B cell (primary cell): ENCODE measurements at regions not wholly inside any gene's neighbourhood (a gene's known extent, or its start where the extent isn't known, plus 50 kb on each side); places are given as distances from the start of the nearest gene placed in this dataset.
A peak's percentile ranks its signal among the peaks of the same experiment; 100 is the strongest.

Experiments
- ATAC-seq: fragments of 200-7000 bp; cut with Tn5 transposase; one replicate; pipeline ENCODE4 v1.10.0; 2021; ENCODE audit warnings: low read depth, mild to moderate bottlenecking, moderate number of reproducible peaks, moderate library complexity
- CTCF ChIA-PET: fragments of 350-600 bp; sonication (Branson Sonifier 250); formaldehyde crosslinking; loops from one replicate; lab custom pipeline; 2021; ENCODE audit warnings: antibody characterized with exemption, inconsistent platforms; lab: Charles Lee
- POLR2A ChIA-PET: fragments of 350-600 bp; sonication (Branson Sonifier 250); formaldehyde crosslinking; loops from one replicate; lab custom pipeline; 2021; ENCODE audit warnings: antibody characterized with exemption; lab: Charles Lee
- DNase-seq: peaks from one replicate; pipeline ENCODE4 v3.0.0; 2013
- H2AFZ ChIP-seq: 2 replicates; pipeline ENCODE4 v1.6.1; 2012; ENCODE audit warnings: mild to moderate bottlenecking, low read depth, low read length; ENCODE audit not compliant: insufficient read depth, poor library complexity, severe bottlenecking
- H3K27ac ChIP-seq, 2 donors: 1 replicate in 1 of 2; 2 replicates in 1 of 2; pipeline ENCODE4 v1.5.1; 2012 to 2013; ENCODE audit warnings: low read length in 2 of 2, mild to moderate bottlenecking in 2 of 2, moderate library complexity in 1 of 2
- H3K27me3 ChIP-seq, 4 experiments: fragments of 200-600 bp in 1 of 4; sonication (generic) in 1 of 4; replicated peaks in 1 of 4; 1 replicate in 2 of 4; 2 replicates in 2 of 4; pipeline versions ENCODE4 v1.6.1 to v1.7.0; 2013 to 2016; ENCODE audit warnings: low read length in 3 of 4, mild to moderate bottlenecking in 2 of 4, mixed read lengths in 1 of 4, moderate library complexity in 1 of 4; ENCODE audit not compliant: insufficient read depth in 4 of 4, control insufficient read depth in 3 of 4; ENCODE audit errors: control extremely low read depth in 1 of 4
- H3K36me3 ChIP-seq, 2 experiments: replicated peaks in 1 of 2; 1 replicate in 1 of 2; 2 replicates in 1 of 2; pipeline versions ENCODE4 v1.6.1 to v1.7.1; 2013; ENCODE audit warnings: low read length in 1 of 2; ENCODE audit not compliant: insufficient read depth in 2 of 2, control insufficient read depth in 1 of 2; ENCODE audit errors: control extremely low read depth in 1 of 2, extremely low read depth in 1 of 2
- H3K4me1 ChIP-seq, 2 donors: fragments of 200-600 bp in 1 of 2; sonication (generic) in 1 of 2; 1 replicate in 1 of 2; 2 replicates in 1 of 2; pipeline versions ENCODE4 v1.5.1 to v1.6.1; 2013 to 2017; ENCODE audit warnings: low read length in 2 of 2; ENCODE audit not compliant: control insufficient read depth in 2 of 2, insufficient read depth in 2 of 2
- H3K4me2 ChIP-seq: replicated peaks from 2 replicates; pipeline ENCODE3; 2012; ENCODE audit warnings: mild to moderate bottlenecking, low read depth, low read length; ENCODE audit not compliant: poor library complexity, severe bottlenecking
- H3K4me3 ChIP-seq, 5 experiments: fragments of 200-600 bp in 1 of 5; sonication (generic) in 1 of 5; 1 replicate in 3 of 5; 2 replicates in 2 of 5; pipeline versions ENCODE4 v1.5.1 to v1.7.0; 2011 to 2016; ENCODE audit warnings: low read length in 4 of 5, mild to moderate bottlenecking in 4 of 5, low read depth in 2 of 5, control low read depth in 1 of 5, moderate library complexity in 1 of 5; ENCODE audit not compliant: insufficient read depth in 1 of 5; ENCODE audit errors: control extremely low read depth in 1 of 5, extremely low read depth in 1 of 5
- H3K79me2 ChIP-seq: fragments of 200-600 bp; sonication (generic); one replicate; pipeline ENCODE4 v1.6.0; 2016; ENCODE audit warnings: low read length; ENCODE audit not compliant: control insufficient read depth, insufficient read depth
- H3K9ac ChIP-seq: fragments of 200-600 bp; sonication (generic); 2 replicates; pipeline ENCODE4 v1.6.1; 2017; ENCODE audit warnings: mild to moderate bottlenecking, low read length, moderate library complexity
- H3K9me3 ChIP-seq, 3 donors: one replicate each; pipeline versions ENCODE4 v1.6.1 to v1.7.1; 2013; ENCODE audit warnings: low read length in 2 of 3; ENCODE audit not compliant: control insufficient read depth in 2 of 3, insufficient read depth in 1 of 3; ENCODE audit errors: control extremely low read depth in 1 of 3
- H4K20me1 ChIP-seq: 2 replicates; pipeline ENCODE4 v1.6.0; 2012; ENCODE audit warnings: mild to moderate bottlenecking, low read length; ENCODE audit not compliant: insufficient read depth, control insufficient read depth, poor library complexity, severe bottlenecking
- H3K27ac Mint-ChIP-seq: one replicate; pipeline ENCODE4 v1.8.0; 2021; ENCODE audit warnings: mixed read lengths
- H3K27me3 Mint-ChIP-seq: one replicate; pipeline ENCODE4 v1.8.0; 2021; ENCODE audit warnings: mixed read lengths
- H3K4me1 Mint-ChIP-seq: one replicate; pipeline ENCODE4 v1.8.0; 2021; ENCODE audit warnings: mixed read lengths
- H3K4me3 Mint-ChIP-seq: one replicate; pipeline ENCODE4 v1.8.0; 2021; ENCODE audit warnings: mixed read lengths
- H3K9me3 Mint-ChIP-seq: one replicate; pipeline ENCODE4 v1.8.0; 2022; ENCODE audit warnings: mixed read lengths; ENCODE audit not compliant: insufficient read depth
- EZH2 ChIP-seq: IDR thresholded peaks from 2 replicates; pipeline ENCODE4 v1.6.1; 2012; ENCODE audit warnings: borderline replicate concordance, low read depth, mild to moderate bottlenecking, moderate library complexity, low read length; ENCODE audit not compliant: insufficient read depth, poor library complexity, severe bottlenecking
- WGBS: methylation state at CpG from one replicate; pipeline ENCODE4 v1.1.5; 2013; ENCODE audit warnings: missing lambda C conversion rate; ENCODE audit not compliant: insufficient coverage; 5-methylcytosine and 5-hydroxymethylcytosine counted together
- intact Hi-C: fragments of 100-400 bp; cut with micrococcal nuclease; formaldehyde crosslinking; loops from one replicate; pipeline ENCODE4 v1.10.0; 2022
- TF ChIP-seq, protein P1 (sequence below): fragments of 200-600 bp; IDR thresholded peaks from one replicate; pipeline ENCODE4 v1.8.0; 2022; ENCODE audit warnings: antibody characterized with exemption, mild to moderate bottlenecking

DNA sequence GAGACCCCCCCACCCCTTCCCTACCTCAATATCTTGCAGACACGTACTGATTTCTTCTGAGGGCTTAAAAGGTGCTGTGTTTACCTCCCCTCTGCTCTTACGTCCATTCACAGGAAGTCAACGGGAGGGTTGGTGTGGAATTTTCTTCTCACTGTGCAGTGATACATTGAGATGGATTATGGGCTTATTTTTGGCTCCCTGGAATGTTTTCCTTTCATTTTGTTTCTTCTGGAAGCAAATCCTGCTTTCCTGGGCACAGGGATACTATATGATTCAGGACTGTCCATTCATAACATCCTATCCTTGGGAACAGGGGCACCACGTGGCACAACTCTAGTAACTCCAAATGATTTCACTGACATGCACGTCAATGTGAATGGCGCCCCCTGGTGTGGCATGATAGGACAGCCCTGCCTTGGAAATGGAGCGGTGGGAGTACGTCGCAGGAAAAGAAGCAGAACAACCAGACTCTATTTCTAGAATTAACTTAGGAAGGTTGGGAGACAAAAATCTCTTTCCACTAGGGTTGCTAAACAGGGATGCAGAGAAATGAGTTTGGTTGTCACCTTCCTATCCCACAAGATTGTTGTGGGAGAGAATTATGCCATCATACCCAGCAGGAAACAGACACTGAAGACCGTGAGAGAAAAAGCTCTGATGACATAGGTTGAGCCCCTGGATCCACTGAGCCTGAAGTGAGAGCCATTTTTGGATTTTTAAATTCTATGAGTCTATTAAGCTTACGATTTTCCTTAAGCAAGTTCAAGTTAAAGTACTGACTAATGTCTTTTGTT, 146.5 kb upstream of the RAG2 start:
- H3K4me1 ChIP-seq: no peaks in the 10 kb centered on the region
- H3K36me3 ChIP-seq: no peaks in the 10 kb centered on the region
- DNase-seq (peak; percentile 57), ATAC-seq (no peak)
- H3K4me3 ChIP-seq: no peak overlapping the region
- H3K79me2 ChIP-seq: no peaks in the 10 kb centered on the region
- H3K9ac ChIP-seq: no peak overlapping the region
- ChIA-PET CTCF (interaction anchor here (0.8 to 2.1 kb wide), 7 partner anchors 8 to 180 kb away, joined by 3 to 8 read pairs (median 4); no protein-coding TSS in a partner anchor), POLR2A (no interaction called here)
- H3K9me3 ChIP-seq: no peaks in the 10 kb centered on the region
- no peak overlapping the region for H3K4me3 Mint-ChIP-seq
- peak overlapping the region; percentile 33 for H2AFZ ChIP-seq
- peaks cover 0 to 10% (median 0%) of the 10 kb centered on the region in 4 experiments for H3K27me3 ChIP-seq
- H3K4me2 ChIP-seq: no peak overlapping the region
- intact Hi-C loops: no loop called here
- no peaks in the 10 kb centered on the region for H4K20me1 ChIP-seq
- no peak for TF ChIP-seq EZH2
- TF ChIP-seq, protein P1, sequence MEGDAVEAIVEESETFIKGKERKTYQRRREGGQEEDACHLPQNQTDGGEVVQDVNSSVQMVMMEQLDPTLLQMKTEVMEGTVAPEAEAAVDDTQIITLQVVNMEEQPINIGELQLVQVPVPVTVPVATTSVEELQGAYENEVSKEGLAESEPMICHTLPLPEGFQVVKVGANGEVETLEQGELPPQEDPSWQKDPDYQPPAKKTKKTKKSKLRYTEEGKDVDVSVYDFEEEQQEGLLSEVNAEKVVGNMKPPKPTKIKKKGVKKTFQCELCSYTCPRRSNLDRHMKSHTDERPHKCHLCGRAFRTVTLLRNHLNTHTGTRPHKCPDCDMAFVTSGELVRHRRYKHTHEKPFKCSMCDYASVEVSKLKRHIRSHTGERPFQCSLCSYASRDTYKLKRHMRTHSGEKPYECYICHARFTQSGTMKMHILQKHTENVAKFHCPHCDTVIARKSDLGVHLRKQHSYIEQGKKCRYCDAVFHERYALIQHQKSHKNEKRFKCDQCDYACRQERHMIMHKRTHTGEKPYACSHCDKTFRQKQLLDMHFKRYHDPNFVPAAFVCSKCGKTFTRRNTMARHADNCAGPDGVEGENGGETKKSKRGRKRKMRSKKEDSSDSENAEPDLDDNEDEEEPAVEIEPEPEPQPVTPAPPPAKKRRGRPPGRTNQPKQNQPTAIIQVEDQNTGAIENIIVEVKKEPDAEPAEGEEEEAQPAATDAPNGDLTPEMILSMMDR: peak; percentile 75
- no peaks in the 10 kb centered on the region for H3K9me3 Mint-ChIP-seq
- 30% methylated on average over 4 of the region's 11 CpGs for WGBS
- H3K27ac ChIP-seq: no peak overlapping the region
- H3K27me3 Mint-ChIP-seq: peaks cover 11% of the 10 kb centered on the region
- H3K27ac Mint-ChIP-seq: no peak overlapping the region
- peaks cover 11% of the 10 kb centered on the region for H3K4me1 Mint-ChIP-seq

DNA sequence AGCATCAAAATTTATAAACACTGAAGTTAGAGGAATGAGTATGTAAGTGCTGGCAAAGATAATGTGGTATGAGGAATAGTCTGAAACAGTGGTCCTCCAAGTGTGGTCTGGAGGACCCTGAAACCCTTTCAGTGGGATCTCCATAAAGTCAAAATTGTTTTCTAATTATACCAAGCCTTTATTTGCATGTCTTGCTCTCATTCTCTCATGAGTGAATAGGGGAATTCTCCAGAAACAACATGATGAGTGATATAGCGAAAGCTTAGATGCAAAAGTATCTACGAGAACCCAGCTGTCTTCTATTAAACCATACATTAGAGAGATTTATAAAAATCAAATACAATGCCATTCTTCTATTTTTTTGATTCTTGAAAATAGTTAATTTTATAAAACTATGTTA, 145.0 kb upstream of the RAG2 start:
- WGBS: no CpG with 5 or more reads among the region's 2 CpGs
- no peak overlapping the region for H3K4me2 ChIP-seq
- intact Hi-C loops: no loop called here
- Mint-ChIP-seq H3K27ac (no peak overlapping the region), H3K27me3 (peaks cover 11% of the 10 kb centered on the region), H3K4me1 (peaks cover 16% of the 10 kb centered on the region), H3K9me3 (no peaks in the 10 kb centered on the region), H3K4me3 (no peak overlapping the region)
- H4K20me1 ChIP-seq: no peaks in the 10 kb centered on the region
- no peak overlapping the region for H3K4me3 ChIP-seq
- peaks cover 0 to 9% (median 0%) of the 10 kb centered on the region in 4 experiments for H3K27me3 ChIP-seq
- ChIA-PET POLR2A (no interaction called here), CTCF (interaction anchor here (1.4 to 2.1 kb wide), 4 partner anchors 11 to 178 kb away, joined by 3 to 9 read pairs (median 6); no protein-coding TSS in a partner anchor)
- no peaks in the 10 kb centered on the region for H3K36me3 ChIP-seq
- DNase-seq (no peak), ATAC-seq (no peak)
- H3K27ac ChIP-seq: no peak overlapping the region
- H3K9ac ChIP-seq: no peak overlapping the region
- TF ChIP-seq, protein P1: no peak
- TF ChIP-seq EZH2: no peak
- no peaks in the 10 kb centered on the region for H3K79me2 ChIP-seq
- H3K9me3 ChIP-seq: no peaks in the 10 kb centered on the region
- no peaks in the 10 kb centered on the region for H3K4me1 ChIP-seq
- no peak overlapping the region for H2AFZ ChIP-seq
